A673 (cell line): ENCODE measurements at regions not wholly inside any gene's neighbourhood (a gene's known extent, or its start where the extent isn't known, plus 50 kb on each side); places are given as distances from the start of the nearest gene placed in this dataset.

Experiments
- EZH2 ChIP-seq: fragments of 200-600 bp; sonication (generic); IDR thresholded peaks from 2 replicates; pipeline ENCODE4 v1.6.1; 2017; ENCODE audit warnings: borderline replicate concordance, low read depth, mild to moderate bottlenecking, mixed read lengths, antibody characterized with exemption, low read length; ENCODE audit not compliant: poor library complexity, severe bottlenecking
- TF ChIP-seq, protein P1 (sequence below): fragments of 300-800, 200-600 bp; sonication (generic); conservative IDR thresholded peaks from 2 replicates; pipeline ENCODE4 v1.5.1; 2017; ENCODE audit warnings: low read depth, mild to moderate bottlenecking, antibody characterized with exemption, low read length, moderate library complexity, mixed read lengths

DNA sequence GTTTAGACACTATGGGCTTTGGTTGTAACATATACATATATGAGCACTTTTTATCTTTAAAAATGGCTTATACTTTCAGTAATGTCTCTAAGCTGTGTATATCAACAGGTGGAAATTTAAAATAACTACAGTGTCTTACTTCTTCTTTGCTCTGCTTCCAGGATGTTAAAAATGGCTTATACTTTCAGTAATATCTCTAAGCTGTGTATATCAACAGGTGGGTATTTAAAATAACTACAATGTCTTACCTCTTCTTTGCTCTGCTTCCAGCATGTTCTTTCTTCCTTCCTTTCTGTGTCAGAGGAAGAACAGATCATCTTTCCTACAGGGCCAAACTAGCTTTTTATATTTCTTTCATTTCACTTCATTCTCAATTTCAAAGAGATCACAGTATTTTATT lies 689.6 kb downstream of the EPHA4 start:
- TF ChIP-seq, protein P1, sequence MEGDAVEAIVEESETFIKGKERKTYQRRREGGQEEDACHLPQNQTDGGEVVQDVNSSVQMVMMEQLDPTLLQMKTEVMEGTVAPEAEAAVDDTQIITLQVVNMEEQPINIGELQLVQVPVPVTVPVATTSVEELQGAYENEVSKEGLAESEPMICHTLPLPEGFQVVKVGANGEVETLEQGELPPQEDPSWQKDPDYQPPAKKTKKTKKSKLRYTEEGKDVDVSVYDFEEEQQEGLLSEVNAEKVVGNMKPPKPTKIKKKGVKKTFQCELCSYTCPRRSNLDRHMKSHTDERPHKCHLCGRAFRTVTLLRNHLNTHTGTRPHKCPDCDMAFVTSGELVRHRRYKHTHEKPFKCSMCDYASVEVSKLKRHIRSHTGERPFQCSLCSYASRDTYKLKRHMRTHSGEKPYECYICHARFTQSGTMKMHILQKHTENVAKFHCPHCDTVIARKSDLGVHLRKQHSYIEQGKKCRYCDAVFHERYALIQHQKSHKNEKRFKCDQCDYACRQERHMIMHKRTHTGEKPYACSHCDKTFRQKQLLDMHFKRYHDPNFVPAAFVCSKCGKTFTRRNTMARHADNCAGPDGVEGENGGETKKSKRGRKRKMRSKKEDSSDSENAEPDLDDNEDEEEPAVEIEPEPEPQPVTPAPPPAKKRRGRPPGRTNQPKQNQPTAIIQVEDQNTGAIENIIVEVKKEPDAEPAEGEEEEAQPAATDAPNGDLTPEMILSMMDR = no peak
- TF ChIP-seq EZH2 = no peak
